ENCODE measurements at regions not wholly inside any gene's neighbourhood (a gene's known extent, or its start where the extent isn't known, plus 50 kb on each side); places are given as distances from the start of the nearest gene placed in this dataset.

DNA sequence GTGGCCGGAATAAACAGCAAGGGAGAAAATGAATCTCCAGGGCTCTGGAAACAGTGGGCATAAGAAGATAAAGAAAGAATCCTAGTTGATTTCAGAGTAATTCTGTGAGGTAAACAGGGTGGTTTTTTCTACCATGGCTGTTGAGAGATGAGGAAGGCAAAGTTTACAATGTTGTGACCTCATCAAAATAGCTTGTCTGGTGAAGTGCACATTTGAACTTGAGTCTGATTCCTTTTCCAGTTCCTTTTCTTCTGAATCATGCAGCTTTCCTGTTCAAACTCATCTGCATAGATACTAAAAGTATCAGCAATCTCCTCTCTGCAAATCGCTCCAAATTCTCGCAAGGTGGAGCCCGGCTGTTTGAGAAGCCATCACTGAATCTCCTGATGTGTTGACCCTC, 161.7 kb downstream of the PLPP3 start:
- no peak for DNase-seq (ENCODE audit: low spot score)

DNA sequence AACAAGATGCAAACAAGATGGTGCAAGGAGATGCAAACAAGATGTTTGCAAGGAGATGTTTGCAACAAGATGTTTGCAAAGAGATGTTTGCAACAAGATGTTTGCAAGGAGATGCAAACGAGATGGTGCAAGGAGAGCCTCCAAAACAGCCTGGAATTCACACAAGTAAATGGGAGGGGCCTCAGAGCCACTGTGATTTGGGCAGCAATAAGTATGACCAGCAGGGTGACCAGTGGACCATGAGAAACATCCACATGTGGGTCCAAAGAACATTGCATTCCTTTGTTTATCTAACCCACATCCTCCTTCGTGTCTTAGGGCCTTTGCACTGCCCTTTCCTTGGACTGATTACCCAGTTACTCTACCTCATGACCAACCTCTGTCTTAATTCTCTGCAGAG, 162.9 kb downstream of the PLPP3 start:
- DNase-seq (ENCODE audit: low spot score): no peak

DNA sequence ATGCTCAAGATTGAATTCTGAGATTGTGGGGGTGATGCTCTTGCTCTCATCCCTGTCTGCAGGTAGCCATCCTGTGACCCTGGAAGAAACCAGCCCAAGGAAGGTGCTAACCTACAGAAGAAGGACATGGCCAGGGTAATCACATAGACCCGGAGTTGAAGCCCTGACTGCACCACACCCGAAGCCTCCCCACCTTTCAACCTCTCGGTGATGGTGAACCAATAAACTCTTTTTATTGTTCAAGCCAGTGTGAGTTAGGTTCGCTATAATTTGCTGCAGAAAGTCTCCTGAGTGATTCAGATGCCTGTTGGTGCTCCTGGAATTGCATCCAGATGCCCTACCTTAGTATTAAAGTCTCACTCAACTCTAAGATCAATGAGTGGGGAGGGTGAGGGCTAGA, 163.6 kb downstream of the PLPP3 start:
- no peak for DNase-seq (ENCODE audit: low spot score)

DNA sequence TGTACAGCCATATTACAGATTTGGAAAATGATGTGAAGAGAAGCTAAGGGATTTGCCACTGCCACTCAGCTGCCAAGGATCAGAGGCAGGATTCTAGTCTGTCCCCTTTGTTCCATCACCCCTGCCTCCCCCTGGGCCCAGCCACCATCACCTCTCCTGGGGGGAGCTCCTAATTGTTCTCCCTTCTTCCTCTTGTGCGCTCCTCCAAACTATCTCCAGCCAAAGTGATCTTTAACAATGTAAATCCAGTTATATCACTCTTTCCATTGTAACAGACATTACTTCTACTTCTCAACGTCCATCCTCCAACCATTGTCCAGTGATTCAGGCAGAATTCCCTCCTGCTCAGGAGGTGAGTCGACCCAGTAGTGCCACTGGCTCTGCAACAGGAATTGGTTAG, 164.1 kb downstream of the PLPP3 start:
- no peak for DNase-seq (ENCODE audit: low spot score)

DNA sequence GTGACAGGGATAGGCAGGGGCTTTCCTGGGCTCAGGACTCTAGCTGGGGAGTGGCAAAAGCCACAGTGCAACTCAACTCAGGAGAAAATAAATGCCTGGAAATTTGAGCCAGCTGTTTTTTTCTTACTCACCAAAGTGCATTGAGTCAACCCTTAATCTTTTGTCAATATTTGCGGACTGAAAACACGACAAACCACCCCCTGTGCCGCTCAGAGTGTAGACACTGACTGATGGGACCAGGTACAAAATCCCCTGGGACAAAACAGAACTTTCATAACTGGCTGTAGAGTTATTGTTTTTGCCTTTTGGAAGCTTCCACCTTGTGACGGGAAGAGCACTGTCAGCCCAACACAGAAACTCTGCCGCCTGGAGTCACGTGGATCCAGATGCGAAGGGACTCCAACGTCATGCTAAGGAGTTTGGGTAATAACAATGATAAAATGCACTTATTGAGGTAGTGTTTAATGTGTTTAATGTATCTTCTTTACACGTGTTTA, 164.6 kb downstream of the PLPP3 start:
- DNase-seq (ENCODE audit: low spot score): no peak

DNA sequence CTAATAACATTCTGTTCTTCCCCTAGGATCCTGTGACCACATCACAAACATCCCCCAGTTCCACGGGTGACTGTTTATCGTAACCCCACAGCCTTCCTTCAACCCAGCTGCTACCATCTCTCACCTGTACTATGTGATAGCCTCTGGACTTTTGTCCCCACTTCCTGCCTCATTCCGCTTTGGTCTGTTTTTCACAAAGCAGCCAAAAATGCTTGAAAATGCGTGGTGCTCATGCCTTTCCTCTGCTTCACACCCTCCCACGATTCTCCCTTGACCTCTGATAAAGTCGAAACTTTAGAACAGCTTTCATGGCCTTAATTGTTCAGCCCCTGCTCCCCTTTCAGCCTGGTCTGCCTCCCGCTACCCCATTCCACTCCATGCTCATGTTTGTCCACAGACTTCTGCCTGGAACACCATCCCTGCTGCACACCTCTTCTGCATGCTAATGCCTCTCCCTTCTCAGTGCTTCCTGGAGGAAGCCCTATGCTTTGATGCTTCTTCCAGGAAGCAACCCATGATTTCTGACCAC, 165.6 kb downstream of the PLPP3 start:
- DNase-seq (ENCODE audit: low spot score): no peak

DNA sequence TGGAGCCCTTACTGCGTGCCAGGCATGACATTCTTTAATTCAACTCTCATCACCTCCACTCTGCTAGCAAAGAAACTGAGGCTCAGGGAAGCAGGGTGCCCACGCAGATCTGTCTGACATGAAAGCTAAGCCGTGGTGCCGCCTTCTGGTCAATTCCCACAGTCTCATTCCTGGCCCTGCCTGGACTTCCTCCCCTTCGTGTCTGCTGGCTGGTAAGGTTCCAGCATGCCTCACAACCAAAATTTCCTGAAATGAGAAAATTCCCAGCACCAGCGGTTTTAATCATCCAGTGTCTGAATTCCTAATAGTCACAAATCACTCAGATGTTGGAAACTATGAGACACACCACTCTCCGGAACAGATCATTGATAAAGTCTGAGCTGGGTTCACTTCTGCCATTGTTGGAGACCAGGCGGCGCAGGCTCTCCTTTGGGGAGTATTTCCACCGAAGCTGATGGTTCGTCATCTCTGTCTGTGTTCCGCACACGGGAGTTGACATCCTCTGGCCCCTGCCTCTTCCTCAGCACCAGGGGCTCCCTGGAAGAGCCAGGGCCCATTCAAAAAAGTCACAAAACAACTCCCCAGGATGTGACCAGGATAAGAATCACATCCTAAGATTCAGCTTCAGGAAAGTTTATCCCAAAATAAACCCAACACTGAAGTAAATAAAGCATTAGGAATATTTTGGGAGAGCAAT, 167.7 kb downstream of the PLPP3 start:
- DNase-seq (ENCODE audit: low spot score): peak; percentile 22

DNA sequence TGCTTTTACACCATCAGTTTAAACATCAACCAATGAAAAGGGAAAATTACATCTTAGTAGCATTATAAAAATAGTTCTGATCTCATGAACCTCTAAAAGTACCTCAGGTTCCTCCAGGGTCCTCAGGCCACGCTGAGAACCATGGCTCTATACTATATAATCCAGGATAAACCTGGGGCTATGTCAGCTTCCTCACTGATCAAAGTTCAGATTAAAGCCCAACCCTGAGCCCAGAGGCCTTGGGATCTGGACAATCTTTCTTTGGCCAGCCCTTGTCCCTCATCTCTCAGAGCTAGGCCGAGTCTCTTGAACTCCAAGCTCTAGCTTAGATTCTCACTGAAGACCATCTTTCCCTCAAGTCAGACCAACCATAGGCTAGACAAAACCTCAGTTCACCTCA, 168.3 kb downstream of the PLPP3 start:
- DNase-seq (ENCODE audit: low spot score): no peak

DNA sequence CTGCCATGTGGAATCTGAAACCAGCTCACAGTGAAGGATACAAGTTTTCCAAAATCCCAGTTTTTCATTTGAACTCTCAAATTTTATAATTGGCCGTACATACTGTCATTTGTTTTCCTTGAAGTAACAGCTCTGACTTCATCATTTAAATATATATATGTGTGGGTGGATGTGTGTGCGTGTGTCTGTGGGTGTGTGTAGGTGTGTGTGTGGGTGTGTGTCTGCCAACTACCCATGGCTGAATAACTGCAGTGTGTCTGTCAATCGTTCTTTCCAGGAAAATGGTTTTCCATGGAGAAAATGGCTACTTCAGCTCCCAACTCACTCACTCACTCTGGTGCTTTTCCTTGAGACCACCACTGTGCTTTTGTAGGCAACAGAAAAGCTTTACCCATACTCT, 169.0 kb downstream of the PLPP3 start:
- no peak for DNase-seq (ENCODE audit: low spot score)

DNA sequence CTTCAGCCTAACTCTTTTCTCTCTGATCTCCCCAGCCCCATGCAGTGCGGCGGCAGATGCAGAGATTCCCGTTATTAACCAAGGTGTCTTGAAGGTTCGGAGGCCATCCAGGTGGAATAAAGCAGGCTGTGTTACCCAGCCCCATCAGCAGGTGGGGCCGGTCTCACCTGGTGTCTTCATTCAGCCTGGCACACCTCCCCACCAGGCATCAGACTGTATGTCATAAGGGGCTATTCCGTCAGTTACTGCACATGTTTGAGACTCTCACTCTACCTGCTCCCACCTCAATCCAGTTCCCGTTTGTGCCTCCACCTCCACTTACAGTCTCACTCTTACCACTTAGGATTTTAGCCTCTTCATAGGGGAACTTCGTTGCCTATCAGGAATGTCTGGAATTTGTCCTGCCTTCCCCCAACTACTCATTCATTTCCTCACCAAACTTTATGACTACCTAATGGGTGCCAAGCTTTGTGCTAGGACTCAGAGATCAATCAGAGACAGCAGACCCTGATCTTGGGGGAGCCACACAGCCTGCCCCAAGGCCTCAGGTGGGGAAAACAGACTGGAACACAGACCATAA, 170.2 kb downstream of the PLPP3 start:
- DNase-seq (ENCODE audit: low spot score): no peak

DNA sequence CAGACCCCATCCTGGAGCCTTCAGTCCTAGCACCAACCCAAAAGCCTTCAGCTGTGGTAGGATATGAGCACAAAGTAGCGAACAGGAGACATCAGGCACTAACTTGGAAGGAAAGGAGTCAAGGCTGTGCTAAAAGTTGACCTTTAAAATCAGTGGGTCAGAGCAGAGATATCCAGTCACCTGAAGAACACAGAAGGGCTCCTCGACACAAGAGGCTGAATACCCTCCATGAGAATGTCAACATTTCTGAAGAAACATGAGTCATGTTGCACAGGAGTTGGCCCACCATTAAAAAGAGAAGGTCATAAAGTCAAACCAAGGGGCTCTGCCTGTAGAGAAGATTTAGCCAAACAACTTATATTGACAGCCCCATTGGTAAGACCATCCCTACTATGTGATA, 172.5 kb downstream of the PLPP3 start:
- DNase-seq (ENCODE audit: low spot score): no peak

DNA sequence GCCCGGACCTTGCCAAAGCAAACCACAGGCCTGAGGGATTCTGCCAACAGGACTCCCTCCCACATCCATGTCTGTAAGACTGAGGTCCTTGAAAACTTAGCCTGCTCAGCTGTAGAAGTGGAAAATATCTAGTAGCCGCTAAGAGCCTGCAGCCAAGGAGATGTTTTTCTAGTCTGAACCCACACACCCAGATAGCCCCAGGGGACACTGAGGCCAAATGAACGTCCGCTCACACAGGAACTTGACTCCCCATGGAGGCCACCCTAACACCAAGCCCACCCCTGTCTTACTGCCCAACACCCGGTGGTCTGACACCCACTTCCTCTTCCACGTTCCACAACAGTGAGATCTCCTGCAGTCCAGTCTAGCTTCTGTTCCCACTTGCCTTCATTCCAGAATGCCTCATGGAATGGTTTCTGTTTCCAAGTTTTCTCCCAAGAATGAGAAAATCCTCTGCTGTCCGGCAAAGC, 174.8 kb downstream of the PLPP3 start:
- no peak for DNase-seq (ENCODE audit: low spot score)

DNA sequence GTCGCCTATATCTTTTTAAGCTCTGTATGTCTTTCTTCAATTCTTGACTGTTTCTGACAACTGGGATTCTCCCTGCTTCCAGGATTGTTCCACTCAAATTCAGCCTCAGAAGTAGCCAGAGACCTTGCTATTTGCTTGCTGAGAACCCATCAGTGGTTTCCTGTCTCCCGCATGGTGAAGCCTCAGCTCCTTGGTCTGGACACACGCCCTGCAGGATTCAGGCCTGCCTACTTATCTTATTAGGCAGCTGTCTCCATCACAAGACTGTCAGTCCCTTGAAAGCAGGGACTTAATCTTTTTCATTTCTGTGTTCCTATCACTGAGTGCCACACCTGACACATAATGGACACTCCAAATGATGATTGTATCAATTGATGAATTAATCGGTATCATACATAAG, 175.3 kb downstream of the PLPP3 start:
- no peak for DNase-seq (ENCODE audit: low spot score)

DNA sequence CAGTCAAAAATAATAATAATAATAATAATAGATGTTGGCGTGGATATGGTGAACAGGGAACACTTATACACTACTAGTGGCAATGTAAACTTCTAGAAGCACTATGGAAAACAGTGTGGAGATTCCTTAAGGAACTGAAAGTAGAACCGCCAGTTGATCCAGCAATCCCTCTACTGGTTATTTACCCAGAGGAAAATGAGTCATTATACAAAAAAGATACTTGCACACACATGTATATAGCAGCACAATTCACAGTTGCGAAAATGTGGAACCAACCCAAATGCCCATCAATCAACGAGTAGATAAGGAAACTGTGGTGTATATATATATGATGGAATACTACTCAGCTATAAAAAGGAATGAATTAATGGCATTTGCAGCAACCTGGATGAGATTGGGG, 176.0 kb downstream of the PLPP3 start:
- no peak for DNase-seq (ENCODE audit: low spot score)

DNA sequence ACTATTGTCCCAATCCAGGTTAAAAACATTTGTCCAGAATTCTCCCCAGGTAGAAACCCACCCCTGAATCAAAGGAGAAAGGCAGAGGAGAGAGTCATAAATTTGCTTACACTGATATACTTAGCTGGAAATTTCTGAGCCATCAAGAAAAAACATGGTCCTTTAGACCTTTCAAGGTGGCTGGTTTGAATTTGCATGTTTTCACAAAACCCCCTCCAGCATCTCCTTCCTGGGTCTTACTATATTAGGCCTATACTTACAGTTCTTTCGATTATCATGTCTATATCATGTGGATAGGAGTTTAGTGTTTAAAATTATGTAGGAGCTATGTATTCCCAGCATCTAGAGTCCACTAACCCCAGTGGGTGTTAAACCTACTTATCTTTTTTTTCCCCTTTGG, 178.2 kb downstream of the PLPP3 start:
- no peak for DNase-seq (ENCODE audit: low spot score)

DNA sequence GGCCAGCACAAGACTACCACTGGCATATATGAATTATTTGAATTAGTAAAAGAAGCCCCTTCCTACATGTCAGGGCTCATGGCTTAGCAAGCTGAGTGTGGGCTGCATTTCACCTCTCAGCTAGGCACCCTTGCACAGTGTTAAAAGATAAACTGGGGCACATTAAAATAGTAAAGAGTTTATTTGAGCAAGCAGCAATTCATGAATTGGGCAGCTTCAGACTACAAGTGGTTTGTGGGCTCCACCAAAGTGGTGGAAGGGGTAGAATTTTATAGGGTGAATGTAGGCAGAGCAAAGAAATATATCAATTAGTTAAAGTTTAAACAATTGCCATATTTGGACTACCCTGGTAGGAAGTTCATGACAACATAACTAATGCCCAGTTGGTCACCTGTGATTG, 178.8 kb downstream of the PLPP3 start:
- DNase-seq (ENCODE audit: low spot score): no peak

DNA sequence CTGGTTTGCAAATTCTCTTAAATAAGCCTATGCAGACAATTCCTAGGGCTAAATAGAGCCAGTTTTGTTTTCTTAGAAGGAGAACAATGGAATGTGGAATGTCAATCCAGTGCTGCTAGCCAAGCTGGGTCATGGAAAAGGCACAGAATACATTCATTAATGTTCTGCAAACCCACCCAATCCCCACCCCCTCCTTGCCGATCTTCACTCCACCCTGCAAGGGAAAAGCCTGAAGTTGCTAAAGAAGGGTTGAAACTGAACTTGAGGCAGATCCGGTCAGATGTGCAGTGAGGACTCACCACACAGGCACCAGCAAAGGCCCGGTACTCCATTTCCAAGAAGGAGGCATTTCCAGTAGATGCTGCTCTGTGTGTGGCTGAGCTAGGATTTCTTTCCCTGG, 179.6 kb downstream of the PLPP3 start:
- no peak for DNase-seq (ENCODE audit: low spot score)

DNA sequence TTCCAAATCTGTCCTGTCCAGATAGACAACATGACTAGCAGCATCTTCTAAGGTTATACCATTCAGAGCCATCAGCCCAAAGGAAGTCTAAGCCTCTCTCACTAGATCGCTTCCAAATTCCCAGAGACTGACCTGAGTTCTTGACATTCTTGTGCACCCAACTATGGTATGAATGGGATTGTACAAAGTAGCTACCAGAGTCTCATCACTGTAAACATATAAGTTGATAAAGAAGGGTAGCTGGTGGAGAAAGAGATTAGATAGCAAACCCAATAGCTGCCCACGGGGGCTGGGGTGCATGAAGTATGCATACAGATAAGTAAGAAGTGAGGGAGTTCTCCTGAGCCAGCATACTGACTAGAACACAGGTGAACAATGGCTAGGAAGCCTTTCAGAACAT, 180.0 kb downstream of the PLPP3 start:
- DNase-seq (ENCODE audit: low spot score): no peak

DNA sequence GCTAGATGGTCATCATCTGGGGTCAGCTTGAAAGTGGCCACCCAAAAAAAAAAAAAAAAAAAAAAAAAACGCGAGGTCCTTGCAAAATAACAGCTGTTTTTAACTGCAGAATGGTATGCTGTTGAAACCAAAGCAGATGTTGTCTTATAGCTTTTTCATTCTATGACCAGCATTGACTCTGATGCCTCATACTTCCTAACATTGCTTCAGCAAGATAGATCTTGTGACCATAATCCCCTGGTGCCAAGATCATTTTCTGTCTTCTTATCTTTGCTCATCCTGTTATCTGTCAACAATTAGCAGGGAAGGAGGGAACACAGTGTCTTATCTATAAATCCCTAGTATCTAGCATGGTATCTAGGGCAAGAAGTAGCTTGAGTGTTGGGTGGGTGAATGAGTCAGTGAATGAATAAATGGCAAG, 181.5 kb downstream of the PLPP3 start:
- DNase-seq (ENCODE audit: low spot score): no peak

DNA sequence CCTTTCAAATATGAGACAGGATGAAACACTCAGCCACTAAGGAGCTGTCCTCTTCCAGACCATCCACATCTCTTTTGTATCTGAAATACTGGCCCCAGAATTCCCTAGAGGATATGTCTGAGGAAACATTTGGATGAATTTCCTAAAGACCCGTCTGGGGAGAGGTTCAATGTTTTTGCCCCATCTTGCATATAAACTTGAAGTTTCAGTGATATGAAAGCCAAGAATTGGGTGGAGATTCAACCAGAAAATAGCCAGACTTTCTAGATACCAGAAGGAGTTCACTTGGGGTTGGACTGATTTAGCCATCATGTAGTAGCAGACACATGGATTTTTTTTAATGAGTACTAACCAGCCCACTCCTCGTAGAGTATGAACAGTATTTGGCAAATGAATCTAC, 182.0 kb downstream of the PLPP3 start:
- DNase-seq (ENCODE audit: low spot score): no peak

DNA sequence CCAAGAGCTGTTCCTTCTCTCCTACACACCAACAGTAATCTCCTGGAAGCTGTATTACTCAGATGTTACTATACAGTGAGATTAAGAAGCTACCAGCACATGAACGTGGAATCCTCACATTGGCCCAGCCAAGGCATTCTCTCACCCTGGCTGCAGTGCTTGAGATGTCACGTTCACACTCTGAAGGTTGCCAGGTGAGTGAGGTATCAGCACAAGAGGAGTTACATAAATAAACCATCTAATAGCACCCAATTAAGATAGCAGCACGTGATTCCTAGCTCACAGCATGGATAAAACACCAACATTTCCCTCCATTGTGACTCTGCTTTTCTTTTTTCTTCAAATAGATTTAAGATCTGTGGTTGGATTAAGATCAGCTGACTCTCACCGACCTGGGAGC, 182.8 kb downstream of the PLPP3 start:
- no peak for DNase-seq (ENCODE audit: low spot score)

DNA sequence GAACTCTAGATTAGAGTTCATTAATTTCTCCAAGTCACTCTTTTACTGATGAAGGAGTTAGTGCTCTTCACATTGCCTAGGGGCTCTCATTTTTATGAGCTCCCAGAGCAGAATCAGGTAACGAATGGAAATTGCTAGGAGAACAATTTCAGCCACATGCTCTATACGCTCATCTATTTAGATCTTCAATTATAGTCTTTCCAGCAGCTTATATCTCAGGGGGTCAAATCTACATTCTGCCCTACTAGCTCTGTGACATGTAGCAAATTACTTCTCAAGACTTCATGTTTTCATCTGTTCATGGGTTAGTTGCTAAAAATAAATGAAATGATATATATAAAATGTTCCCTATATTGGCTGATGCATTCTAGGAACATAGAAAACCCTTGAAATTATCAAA, 183.6 kb downstream of the PLPP3 start:
- DNase-seq (ENCODE audit: low spot score): no peak

DNA sequence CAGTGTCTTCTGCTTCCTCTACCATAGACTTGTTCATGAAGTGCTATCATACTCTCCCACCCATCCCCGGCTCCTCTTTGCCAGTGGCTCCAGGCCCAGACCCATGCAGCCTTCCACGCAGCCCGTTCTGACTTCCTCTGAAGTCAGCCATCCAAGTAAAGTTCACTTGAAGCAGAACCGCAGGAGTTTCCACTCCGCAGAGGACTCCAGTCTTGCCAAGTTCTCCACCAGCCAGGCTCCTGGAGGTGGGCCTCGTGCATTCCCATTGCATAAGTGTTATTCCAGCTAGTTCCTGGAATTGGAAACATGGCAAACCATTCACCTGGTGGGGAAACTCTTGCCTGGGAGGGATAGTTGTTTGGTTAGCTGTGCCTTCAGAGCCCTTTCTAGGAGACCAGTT, 185.1 kb downstream of the PLPP3 start:
- no peak for DNase-seq (ENCODE audit: low spot score)

Data from Ammon's horn (tissue), 1 donor.